HG02623 (cell line): ENCODE measurements at regions not wholly inside any gene's neighbourhood (a gene's known extent, or its start where the extent isn't known, plus 50 kb on each side); places are given as distances from the start of the nearest gene placed in this dataset.
A peak's percentile ranks its signal among the peaks of the same experiment; 100 is the strongest.

Experiments
- ATAC-seq: cut with Tn5 transposase; IDR thresholded peaks from one replicate; pipeline ENCODE4 v1.9.1; 2021; ENCODE audit warnings: moderate library complexity; ENCODE audit not compliant: unreplicated experiment

DNA sequence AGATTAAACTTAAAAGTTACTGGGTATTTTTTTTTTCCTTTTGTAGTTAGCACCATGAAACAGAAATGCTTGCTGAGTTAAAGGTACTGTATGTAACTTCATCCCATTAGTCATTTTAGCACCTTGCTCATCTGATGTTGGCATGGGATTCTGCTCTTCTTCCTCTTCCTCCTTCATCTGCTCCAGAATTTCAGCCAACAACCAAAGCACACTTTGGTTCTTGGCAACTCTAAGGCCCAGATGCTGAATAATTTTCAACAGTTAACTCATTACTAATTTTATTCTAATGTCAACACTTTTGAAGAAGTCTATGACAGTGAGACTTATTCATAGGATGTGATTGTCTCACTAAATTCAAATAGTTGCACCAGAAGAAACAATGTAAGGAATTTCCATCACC is 359.2 kb downstream of the KCTD12 start:
- ATAC-seq, result no peak

DNA sequence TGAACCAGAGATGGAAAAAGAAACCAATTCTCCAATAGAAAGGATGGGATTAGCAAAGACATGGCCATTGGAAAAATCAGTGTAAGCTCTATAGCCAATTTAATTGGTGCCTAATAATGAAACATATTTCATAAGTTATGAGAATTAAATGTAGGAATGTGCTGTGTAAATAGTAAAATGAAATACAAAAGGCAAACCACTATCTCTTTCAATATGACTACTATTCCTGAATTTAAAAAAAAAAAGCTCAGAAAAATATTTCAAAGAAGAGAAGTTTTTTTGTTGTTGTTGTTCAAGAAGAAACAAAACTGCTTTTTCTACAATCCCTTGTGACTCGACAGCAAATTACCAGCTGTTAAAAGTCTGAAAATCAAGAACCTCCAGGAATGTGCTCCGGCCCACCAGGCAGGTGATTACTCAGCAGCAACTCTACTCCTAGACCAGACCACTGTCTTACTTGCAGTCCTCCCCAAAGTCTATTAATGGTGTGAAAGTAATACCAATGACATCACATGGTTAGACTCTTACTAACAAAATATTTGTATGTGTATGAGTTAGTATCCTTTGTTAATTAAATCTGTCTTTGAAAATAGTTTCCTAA is 362.4 kb downstream of the KCTD12 start:
- ATAC-seq, result peak; percentile 75

DNA sequence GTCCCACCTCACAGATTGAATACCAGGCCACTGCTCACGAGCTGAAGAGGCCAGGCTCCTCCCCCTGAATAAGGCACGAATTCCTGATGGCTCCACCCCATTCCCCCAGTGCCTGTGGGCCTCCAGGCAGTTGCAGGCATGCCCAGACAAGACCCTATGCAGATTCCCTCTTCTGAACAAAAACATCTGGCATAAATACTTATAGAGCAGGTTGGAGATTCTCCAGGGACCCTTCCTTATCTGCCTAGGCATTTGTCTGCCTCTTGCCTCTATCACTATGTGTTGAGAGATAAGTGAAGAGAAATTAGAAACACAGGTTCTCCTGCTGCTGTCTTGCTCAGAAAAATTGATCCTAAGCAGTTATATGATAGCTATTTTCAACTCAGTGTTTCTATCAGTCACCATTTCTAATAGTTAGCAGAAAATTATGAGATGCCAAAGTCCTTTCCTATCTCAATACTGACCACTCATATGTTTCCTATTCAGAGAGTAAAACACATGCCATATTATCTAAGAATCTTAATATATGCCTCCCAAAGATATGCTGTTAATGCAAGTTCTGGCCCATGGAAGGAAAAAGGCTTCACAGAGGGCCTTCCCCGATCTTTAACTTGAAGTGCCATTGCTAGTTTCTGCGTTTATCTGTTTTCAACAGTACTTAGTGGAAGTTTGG is 364.0 kb downstream of the KCTD12 start:
- no peak for ATAC-seq

DNA sequence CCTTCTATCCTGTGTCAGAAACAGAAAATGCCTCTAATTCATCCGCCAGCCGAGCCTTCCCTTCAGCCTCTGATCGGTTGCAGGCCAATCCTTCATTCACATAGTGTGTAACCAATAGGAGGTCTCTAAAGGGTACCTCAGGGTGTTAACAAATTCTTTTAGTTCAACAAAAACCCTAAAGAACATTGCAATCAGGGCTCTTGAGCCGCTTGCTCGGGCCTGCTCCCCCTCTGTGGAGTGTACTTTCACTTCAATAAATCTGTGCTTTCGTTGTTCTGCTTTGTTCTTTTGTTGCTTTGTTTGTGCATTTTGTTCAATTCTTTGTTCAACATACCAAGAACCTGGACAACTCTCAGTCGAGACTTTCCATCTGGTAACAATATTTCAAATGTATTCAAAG is 366.5 kb downstream of the KCTD12 start:
- ATAC-seq, result no peak

DNA sequence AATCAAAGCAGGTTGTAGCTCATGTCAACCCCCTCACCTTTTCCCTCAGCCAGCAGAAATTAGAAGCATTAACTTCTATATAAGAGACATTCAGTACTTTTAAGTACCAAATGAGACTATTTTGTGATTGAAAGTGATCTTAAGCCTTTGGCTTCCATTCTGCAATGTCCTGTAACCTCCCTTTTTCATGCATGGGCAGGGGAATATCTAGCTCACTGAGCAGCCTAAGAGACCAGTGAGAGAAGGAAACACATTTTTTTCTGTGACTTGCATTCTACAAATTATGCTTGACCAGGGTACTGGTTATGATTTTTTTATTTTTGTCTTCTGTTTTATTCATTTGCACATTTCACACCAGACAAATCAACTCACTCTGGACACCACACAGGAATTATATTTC is 369.6 kb downstream of the KCTD12 start:
- no peak for ATAC-seq

DNA sequence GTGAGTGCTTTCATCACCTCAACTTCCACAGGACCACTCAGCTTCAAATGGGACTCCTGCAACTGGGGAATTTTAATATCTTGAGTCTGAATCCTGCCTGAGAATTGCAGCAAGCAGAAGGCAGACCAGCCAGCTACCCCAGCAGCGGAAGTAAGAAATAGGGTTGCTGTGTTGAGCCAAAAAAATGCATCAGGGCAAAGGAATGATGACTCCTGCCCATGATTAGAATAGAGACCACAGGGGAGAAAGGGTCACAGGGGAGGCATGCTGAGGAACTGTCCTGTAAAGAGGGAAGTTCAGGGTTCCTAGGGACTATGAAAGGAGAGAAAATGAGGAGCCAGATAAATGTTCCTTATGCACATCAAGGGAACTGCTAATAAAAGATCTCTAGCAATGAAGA is 370.2 kb downstream of the KCTD12 start:
- no peak for ATAC-seq

DNA sequence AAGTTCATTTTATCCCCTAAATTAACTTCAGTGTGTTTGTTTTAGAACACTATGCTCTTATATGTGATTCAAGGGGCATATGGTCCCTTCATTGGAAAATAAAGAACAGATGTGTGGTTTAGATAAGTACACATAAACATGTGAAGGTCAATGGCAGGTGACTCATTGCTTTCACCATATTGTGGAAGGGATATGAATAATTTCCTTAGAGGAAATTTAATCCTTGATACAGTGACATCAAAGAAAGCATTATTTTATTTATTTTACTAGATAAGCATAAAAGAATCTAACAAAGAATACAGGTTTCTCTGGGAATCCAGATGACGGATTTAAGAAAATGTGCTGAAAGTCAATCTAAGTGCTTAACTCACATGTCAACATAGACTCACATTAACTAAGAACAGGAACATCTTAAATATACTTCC is 373.5 kb downstream of the KCTD12 start:
- no peak for ATAC-seq

DNA sequence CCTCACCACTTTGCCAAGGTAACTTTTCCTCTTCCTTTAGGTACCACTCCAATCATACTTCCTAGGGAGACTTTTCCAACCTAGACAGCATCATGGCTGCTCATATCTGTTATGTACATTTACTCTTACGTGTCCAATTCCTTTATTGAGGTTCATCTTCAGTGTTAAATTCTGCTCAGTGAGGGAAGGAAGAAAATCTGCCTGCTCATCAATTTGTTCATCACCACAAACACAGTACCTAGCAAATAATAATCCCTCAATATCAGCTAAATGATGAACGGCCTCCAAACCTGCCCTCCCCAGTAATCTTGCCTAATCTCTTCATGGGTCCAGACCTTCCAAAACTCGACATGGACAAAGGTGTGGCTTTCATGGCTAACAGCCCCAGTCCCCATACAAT is 380.8 kb downstream of the KCTD12 start:
- no peak for ATAC-seq

DNA sequence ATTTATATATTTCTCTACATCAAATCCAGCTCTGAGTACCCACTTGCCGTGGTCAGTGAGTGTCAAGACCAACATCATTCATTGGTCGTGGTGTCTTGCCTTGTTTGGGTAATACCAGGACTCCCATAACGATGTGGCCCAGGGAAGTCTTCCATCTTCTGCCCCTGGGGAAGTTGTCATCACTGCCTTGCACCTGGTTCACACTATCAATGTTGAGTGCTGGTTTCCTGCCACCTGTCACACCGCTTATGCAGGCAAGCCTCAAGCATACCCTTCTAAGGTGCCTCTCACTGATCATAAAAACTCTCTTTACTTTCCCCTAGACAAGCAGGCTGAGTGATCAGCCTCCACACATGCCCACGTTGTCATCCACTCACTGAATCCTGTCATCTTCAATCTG is 382.4 kb downstream of the KCTD12 start:
- no peak for ATAC-seq

DNA sequence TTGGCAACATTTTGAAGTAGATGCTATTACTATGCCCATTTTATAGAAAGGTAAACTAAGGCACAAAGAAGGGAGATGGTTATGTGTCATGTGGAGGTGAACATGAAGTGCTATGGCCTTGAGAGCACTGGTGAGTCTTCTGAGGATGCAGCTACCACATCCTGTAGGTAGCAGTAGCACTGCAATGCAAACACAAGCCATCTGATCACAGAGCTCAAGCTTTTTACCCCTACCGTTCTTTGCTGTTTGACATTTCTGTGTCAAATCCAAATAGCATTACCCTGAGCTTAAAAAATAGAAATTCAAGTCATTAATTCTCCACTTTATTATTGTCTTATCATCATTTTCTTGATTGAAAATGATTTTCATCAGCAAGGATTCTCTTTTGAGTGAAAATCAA is 382.9 kb downstream of the KCTD12 start:
- no peak for ATAC-seq

DNA sequence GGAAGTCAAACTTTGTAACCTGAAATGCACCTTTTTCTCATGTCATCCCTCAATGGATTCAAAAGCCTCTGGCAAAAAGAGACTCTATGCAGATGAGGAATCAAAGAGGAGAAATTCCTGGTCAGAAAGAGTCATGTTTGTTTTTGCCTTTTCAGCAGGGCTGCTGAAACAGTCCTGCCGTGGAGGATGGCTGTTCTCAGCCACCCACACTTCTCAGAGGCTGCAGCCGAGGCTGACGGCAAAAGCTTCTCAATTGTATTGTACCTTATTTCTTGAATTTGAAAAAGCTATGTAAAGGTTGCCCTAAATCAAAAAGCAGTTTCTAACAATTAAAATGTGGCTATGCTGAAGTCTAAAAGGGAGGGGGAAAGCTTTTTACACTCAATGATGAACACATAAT is 385.3 kb downstream of the KCTD12 start:
- no peak for ATAC-seq

DNA sequence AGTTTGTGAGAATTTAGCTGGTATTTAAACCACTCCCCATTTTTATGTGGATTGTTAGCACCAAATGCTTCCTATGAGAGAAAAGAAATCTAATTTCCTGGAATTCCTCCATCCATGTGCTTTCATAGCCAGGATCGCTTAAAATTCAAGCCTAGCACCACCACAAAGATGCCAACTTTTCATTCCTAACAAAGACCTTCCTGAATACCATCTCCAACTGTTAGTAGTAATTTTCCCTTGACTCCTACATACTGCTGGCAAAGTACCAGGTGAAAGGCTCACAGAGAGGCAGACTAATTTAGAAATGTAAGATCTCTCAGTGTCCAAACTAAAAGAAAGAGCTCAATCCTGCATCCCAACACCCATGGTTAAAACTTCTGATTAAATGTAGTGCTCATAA is 386.3 kb downstream of the KCTD12 start:
- no peak for ATAC-seq

DNA sequence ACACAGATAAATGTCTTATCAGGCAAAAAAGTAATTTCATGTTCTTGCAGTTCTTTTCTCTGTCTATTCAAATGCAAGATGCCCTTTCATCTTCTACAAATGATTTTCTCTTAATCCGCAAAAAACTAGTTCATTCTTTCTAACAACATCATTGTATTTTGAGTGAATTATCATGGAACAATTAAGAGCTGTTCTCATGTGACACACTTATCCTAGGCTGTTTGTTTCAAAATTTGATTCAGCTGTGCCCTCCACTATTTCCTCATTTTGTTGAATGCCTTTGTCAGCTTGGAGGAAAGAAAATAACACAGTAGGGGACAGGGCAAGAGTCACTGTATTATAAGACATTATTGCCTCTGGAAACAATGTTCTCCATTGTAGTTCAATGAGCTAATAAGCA is 396.9 kb downstream of the KCTD12 start:
- ATAC-seq, result no peak

DNA sequence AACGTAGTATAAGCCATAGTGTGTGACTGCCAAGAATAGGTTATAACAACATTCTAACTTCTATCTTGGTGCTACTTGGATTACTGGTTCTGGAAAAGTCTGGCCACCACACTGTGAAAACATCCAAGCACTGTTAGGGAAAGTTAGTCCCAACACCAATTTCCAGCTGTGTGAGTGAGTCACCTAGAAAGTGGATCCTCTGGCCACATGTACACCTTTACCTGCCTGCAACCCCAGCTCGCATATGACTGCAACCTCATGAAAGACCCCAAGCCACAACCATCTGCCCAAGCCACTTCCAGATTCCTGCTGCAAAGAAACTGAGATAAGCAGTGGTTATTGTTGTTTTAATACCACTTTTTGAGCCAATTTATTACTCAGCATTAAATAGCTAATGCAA is 404.5 kb downstream of the KCTD12 start:
- ATAC-seq, result no peak

DNA sequence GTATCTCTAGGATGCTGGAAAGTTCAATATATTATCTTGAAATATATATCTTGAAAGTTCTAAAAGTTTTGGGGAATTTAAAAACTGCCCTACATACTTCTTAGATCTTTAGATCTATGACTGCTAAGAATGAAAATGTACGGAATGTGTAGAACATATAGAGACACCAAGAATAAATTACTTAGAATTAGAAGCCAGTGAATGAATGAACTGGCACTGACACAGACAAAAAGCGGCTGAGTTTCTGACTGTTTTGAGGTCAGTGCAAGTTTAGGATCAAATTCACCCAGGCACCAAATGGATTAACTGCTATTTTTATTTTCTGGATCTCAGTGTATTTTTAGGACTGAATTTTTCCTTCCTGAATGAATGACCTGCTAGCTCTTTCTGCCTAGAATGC is 411.2 kb downstream of the KCTD12 start:
- ATAC-seq, result no peak

DNA sequence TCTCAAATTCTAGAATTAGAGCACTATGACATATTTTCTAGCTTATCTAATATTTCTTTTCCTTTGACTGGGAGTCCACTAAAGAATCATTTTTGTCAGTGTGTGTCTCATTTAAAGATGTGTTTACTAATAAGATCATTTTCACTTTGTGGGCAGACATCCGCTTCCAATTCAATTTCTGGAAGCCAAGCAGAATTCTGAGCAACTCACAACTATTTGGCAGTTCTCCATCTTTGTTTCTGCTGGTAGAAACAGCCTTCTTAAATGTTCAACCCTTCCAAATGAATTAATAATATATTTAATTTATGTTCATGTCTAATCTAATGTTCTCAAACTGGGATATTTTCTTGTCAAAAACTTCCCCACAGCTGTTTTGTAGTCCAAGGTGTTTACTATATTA is 411.8 kb downstream of the KCTD12 start:
- no peak for ATAC-seq

DNA sequence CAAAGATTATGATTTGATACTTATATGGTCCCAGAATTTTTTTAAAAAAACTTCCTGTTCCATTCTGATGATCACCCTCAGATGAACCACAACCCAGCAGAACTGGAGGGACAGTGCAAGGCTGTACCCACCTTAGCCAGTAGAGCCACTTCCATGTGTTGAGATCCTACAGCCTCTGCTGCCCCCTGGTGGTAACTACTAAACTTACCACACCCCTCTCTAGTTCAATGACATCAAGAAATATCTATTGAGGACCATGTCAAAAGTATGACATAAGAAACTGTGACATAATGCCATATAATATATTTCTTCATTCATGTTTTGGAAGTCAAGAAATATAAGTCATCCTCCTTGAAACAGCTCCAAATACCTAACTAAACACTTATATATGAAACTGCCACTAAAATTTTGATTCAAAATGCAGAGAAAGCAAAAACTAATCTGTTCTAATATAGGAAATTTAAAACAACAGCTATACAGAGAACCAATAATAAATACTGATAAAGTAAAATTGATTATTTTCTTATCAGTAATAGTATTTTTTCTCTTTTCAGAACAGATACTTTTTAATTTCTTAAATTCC is 412.6 kb downstream of the KCTD12 start:
- peak; percentile 100 for ATAC-seq

DNA sequence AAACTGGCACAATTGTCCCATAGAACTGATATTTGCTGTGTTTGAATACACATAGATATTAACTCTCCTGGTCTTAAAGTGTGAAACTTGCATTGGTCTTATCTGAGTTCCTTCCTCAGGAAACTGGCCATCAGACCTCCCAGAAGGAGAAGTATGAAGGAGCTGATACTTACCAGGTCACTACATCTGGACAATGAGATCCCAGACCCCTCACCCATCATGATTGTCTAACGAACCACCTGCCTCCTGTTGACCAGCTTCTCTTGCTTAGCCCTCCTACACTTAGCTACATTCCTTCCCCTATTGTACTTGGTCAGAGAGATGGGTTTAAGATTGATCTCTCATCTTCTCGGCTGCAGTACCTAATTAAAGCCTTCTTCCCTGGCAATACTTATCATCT is 413.3 kb downstream of the KCTD12 start:
- no peak for ATAC-seq

DNA sequence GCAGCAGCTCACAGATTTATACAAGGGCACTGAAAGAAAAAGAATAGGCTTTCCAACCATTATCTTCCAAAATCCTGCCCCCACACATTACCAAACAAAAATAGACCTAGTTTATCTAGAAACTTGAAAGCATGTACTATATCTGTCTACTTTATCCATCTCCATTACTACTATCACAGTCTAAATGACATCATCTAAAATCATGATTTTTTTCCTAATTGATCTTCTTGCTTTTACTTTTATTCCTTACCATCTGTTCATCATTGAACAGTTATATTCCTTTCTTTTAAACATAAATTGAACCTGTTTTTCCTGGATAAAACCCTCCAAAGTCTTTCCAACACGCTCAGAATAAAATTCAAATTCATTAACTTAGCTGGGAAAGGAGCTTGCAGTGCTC is 414.7 kb downstream of the KCTD12 start:
- no peak for ATAC-seq

DNA sequence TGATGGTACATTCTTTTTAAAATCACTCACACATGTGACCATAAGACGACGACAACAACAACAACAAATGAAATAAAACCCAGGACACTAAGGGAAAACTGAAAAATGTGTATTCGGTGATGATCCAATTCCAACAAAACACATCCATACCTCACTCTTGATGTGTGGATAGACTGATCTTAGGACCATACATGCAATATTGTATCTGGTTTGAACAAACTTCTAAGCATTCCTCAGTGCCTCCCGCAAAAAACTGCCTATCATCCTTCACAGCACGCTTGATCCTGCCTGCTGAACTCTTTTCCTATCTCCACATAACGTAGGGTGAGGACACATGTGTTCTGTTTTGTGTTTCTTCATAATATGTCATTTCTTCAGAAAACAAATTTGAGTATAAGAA is 415.2 kb downstream of the KCTD12 start:
- ATAC-seq, result no peak

DNA sequence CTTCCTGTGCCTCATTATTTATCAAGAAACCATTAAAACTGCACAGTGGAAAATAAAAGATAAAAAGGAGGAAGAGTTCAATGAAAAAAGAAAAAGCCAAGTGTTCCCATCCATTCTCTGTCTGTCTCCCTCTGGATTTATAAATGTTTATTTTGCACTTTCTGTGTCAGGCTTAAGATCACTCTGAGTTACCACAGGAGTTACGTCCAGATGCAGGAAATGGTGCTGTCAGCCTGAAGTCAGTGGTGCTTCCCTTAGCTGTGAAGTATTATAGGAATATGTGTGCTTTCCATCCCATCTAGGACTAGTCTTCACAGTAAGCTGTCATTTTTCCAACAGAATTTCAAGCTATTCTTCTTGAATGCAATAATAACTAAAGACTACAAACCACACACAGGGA is 420.2 kb downstream of the KCTD12 start:
- no peak for ATAC-seq

DNA sequence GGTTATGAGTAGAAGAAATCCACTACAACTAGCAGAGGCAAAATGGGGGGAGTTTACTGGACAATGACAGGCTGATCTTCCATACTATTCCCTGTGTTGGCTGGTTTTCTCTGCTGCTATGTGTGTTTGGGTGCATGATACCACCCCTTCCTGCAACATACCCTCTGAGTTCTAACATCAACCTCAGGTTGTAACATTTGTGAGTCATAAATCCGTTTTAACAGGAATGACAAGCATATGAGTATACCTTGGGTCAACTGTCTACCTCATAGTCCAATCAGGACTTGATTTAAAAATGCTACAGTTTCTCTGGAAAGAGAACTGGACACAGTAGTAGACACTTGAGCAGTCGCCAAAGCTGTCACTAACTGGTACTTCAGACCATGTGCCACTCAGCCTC is 422.9 kb downstream of the KCTD12 start:
- ATAC-seq, result no peak

DNA sequence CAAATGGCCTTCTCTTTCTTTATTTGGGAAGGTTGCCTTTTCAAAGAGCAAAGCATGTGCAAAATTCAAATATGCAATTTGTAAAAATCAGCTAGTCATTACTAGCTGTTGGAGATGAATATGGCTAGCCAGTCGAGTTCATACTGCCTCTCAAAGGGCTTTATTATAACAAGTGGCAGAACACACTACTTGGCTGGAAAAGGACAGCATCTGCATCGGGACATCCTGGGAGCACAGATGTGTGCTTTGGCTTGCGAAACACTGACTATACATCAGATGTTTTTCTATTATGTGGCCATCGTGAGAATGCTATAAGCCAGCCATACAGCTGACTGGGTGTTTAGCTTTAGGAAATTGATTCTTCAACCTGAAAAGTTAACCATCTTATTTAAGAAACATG is 424.2 kb downstream of the KCTD12 start:
- no peak for ATAC-seq
